Stimulated activated CD8-positive, alpha-beta memory T cell treated with anti-CD3 and anti-CD28 coated beads, Interleukin-12 subunit alpha, Interleukin-12 subunit beta, amount 100 ng/mL, for 24 hours (primary cell): ENCODE measurements at regions not wholly inside any gene's neighbourhood (a gene's known extent, or its start where the extent isn't known, plus 50 kb on each side); places are given as distances from the start of the nearest gene placed in this dataset.

Experiments
- DNase-seq: peaks from one replicate; pipeline ENCODE4 v3.0.0-alpha.2; 2020; ENCODE audit errors: extremely low read depth

DNA sequence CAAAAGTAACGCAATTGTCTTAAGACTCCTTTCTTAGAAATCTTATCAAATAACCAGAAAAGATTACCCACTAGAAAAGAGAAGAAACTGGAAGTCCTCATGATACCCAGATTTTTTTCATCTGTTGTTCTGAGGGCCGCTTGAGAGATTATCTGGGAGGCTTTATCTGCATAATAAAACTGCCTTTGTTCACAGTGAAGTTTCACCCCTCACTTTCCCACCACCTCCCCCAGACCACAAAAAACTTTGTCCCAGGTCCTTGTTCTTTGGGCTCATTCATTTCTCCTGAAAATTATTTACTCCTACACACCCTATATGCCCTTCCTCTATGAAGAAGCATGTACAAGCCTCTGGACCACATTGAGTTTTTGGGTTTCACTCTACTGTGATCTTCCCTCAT is 745.1 kb upstream of the COBL start:
- no peak for DNase-seq

DNA sequence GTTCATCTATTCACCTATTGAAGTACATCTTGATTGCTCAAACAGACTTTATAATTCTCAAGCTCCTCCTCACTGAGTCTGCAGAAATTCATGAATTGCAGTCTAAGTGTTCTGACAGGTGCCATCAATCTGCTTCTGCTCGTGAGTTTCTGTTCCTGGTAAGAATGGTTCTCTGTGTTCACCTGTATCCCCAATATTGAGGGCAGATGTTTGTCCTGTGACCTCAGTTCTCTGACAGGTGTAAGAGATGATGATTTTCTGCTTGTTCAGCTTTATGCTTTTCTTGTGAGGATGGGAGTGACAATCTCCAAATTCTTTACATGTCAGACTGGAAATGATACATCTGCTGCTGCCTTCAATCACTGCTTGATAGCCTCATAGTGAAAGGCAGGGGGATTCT is 736.9 kb upstream of the COBL start:
- DNase-seq, result no peak

DNA sequence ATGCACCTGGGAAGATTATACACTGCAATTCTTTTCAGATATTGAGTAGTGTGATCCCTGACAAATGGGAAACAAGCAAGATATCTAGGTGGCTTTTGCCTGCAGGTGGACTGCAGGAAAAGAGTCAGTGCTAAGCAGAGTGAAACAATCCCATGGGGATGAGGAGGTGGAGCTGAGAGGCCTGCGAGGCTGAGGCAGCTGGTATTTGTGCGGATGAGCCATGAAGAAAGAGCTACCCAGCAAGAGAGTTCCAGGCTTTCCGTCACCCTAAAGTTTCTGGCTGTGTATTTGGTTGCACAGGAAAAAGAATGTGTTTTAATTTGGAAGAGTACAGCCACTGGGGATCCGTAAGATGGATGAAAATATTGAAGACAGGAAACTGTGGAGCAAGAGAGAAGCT is 714.1 kb upstream of the COBL start:
- DNase-seq, result no peak

DNA sequence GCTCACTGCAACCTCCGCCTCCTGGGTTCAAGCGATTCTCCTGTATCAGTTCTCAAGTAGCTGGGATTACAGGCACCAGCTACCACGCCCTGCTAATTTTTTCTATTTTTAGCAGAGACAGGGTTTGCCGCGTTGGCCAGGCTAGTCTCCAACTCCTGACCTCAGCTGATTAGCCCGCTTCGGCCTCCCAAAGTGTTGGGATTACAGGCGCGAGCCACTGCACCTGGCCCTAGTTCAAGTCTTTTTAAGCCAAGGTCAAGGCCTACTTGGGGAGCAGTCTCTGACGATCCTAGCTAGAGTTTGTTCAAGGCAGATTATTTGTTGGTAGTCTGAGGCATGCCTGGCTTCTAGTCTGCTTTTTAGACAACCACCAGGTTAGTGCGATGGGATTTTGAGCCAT is 709.5 kb upstream of the COBL start:
- no peak for DNase-seq

- no peak for DNase-seq
Observed at GRCh38 chr7:52021343-52021742, 704.7 kb upstream of the COBL start.

DNA sequence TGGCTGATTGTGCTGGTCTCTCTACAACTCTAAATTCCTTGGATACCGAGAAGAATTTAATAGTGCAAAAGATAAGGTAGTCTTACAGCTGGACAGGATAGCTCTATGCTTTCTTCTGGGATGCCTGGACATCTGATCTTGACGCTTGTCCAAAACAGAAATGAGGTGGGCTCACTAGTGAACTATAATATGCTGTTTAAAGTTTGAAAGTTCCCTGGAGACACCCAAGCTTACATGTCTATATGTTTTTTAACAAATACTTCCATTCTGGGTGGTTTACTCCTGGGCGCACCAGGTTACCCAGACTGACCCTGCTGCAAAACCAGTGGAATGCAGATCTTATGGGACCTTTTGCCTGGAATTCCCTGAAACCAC is 702.1 kb upstream of the COBL start:
- DNase-seq, result no peak

DNA sequence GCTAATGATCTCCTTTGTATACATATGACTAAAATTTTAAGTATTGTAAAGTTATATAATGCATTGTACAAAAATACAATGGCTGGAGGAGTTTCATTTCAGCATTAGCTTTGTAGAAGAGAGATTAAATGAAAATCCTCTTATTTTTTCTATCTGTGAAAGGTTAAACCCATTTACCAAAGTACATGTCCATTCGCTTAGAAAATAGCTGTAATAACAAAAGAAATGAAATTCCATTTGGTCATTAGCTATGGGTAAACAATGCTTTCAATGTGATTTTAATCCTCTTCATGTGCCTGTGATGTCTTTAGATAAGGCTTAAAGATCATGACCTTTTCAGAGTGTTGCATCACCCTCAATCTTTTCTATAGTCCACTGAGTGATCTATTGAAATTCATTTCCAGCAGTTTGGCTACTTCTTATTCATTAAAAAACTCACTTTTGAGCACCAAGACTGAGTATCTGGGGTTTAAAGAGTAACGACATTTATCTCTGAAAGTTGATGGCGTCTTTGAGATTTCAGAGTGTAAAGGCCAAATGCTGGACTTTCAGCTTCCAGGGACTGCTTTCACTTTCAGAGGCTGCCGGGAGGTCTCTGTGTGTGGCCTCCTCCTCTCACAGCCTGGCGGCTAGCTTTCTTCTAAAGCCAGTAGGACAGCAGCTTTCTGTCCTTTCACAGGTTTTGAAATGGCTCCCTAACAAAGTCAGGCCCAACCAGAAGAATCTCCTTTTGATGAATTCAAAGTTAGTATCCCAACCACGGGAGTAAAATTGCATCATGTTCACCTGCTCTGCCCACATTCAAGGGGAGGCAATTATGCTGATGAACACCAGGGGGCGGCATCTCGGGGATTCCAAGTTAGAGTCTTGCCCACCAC is 701.4 kb upstream of the COBL start:
- DNase-seq, result no peak

- no peak for DNase-seq
Observed at GRCh38 chr7:52009181-52009580, 692.6 kb upstream of the COBL start.

DNA sequence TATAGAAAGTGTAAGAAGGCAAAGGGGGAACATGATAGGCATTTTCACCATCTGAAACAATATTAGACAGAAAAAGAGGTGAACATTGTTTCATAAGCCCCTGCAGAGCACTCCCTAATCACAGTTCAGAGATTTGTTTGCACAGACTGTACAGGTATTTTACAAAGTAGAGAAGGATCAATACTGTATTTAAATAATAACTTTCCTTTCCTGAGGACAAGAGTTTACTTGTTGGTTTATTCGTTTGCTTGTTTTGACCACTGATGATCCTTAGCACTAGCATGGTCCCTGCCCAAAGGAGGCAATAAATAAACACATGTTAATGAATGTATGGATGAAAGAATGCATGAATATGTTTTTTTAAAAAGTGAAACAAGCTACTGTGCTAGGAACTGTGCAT is 690.1 kb upstream of the COBL start:
- no peak for DNase-seq

DNA sequence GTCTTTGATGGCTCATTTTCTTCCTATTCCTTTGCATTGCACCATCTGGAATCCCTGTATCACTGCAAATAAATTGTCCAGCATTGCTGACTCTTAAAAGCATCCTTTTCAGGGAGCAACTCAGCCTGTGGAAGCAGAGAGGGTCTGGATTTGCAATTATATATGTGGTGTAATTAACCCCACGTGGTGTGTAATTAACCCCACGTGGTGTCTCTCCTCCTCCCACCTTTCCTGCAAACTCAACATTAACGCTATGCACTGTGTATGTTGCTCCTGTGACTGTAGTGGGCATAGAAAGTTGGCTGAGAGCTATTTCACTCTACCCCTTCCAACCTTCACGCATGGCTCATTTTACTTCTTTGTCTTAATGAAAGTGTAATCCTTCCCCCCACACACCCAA is 689.0 kb upstream of the COBL start:
- DNase-seq, result no peak

DNA sequence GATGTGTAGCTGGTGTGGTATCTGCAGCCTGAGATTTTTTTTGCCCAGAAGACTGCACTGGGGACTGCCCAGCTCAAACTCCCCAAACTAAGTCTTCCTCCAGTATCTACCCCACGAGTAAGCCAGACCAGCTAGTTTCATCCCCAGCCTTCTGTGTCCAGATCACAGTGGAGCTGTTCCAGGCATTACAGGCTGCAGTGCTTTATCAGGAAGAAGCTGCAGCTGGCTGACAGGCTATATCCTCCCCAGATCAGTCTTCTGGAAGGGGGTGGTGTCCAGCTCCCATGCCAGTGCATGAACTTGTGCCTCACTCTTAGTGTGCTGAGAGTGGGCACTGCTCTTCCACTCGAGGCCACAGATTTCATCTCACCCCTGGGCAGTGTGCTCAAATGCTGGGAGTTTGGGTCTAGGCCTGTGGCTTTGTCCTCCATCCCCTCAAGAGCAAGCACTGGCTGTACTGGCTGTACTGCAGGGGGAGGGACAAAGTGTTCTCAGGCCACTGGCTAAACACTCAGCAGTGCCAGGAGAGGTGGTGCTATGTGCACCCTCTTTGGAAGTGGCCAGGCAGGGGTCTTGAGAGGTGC is 679.1 kb upstream of the COBL start:
- no peak for DNase-seq

- no peak for DNase-seq
Observed at GRCh38 chr7:51982653-51983052, 666.0 kb upstream of the COBL start.

DNA sequence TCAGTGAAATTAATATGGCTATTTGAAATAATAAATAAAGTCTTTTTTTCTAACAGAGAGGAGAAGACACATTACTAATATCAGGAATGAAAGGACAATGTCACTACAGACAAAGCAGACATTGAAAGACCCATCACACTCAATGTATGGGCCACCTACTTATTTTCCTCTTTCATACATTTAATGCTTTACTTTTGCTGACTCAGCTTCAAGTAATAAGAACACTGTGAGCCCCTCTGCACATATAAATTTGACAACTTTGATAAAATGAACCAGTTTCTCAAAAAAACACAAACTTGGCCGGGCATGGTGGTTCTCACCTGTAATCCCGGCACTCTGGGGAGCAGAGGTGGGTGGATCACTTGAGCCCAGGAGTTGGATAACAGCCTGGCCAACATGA is 664.2 kb upstream of the COBL start:
- no peak for DNase-seq

DNA sequence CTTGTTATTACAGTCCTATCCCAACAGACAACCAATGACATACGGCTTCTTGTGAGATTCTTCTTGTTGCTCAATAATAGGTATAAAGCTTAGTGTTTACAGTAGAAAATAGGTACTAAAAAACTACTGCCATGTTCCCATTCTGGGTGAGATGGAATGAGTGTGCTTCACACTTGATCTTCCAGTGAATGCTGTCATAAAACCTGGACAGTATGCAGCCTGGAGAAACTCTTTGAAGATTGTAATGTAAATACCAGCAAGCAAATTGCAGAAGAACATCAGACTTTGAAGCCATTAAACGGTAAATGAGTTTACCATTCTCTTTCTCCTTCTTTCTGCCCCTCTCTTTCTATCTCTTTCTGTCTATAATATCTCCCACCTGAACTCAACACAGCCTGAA is 663.7 kb upstream of the COBL start:
- no peak for DNase-seq

DNA sequence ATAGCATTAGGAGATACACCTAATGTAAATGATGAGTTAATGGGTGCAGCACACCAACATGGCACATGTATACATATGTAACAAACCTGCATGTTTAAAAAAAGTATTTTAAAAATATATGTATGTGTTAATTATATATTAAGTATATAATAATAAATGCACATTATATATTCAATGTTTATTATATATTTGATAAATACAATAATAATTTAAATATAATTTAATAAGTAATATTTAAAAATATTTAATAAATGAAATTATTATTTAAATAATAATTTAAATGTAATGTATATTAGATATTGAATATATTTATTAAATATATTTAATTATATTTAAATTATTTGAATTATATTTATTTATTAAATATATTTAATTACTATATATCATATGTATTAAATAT is 661.3 kb upstream of the COBL start:
- no peak for DNase-seq

- DNase-seq, result no peak
Observed at GRCh38 chr7:51973939-51974338, 657.3 kb upstream of the COBL start.

GRCh38 chr7:51973071-51973470 is 656.5 kb upstream of the COBL start:
- DNase-seq, result no peak

- DNase-seq, result no peak
Observed at GRCh38 chr7:51970961-51971665, 654.5 kb upstream of the COBL start.

DNA sequence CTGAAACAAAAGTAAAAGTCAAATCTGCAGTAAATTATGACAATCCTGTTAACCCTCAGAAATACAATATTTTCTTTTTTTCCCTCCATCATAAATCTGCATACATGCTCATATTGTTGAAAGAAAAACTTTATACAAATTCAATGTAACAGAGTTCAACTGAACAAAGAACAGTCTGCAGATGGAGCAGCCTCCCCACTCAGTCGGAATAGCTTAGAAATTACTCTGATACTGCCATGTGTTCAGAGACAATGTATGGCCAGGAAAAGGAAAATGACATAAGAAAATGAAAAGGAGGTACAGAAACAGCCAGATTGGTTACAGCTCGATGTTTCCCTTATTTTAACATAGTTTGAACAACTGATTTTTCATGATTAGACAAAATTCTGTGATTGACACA is 651.9 kb upstream of the COBL start:
- no peak for DNase-seq

GRCh38 chr7:51965454-51965853 is 648.8 kb upstream of the COBL start:
- DNase-seq, result no peak

DNA sequence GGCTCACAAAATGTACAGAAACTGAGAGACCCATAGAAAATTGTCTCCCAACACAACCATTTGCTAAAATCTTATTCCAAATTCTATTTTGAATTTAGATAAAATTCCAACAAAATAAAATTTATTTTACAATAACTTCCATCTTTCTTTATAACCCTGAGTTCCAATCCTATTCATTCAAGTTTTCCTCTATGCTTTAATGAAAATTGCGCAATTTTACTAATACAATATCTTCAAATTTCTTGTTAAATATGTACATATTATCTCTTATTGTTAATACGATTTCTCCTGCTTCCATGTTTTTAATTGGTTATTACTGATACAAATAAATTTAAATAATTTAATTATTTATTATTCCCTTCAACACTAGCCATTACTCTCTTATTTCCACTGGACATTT is 645.2 kb upstream of the COBL start:
- no peak for DNase-seq

GRCh38 chr7:51950813-51951212 is 634.2 kb upstream of the COBL start:
- DNase-seq, result no peak
